Suprapubic skin (tissue), 3 donors: ENCODE measurements at regions not wholly inside any gene's neighbourhood (a gene's known extent, or its start where the extent isn't known, plus 50 kb on each side); places are given as distances from the start of the nearest gene placed in this dataset.

ENCODE experiments used
- CTCF ChIP-seq, 2 donors: fragments of 200-600 bp in 1 of 2; fragments of 450-650 bp in 1 of 2; sonication (generic) in 1 of 2; IDR thresholded peaks; one replicate each; pipeline ENCODE4 v1.5.1; 2016 to 2019; ENCODE audit warnings: antibody characterized with exemption in 2 of 2, mild to moderate bottlenecking in 1 of 2, moderate library complexity in 1 of 2
- POLR2A ChIP-seq, 2 donors: fragments of 450-650 bp; IDR thresholded peaks; one replicate each; pipeline ENCODE4 v1.6.1; 2017; ENCODE audit warnings: antibody characterized with exemption in 2 of 2, mild to moderate bottlenecking in 2 of 2, moderate library complexity in 2 of 2

GRCh38 chr13:50124536-50125303 lies 109.5 kb downstream of the KCNRG start:
- TF ChIP-seq POLR2A (IDR thresholded peaks at IDR 0.05) (no peak), CTCF (IDR thresholded peaks at IDR 0.05) (no peak)
